Transverse colon (tissue), 4 donors: ENCODE measurements at regions not wholly inside any gene's neighbourhood (a gene's known extent, or its start where the extent isn't known, plus 50 kb on each side); places are given as distances from the start of the nearest gene placed in this dataset.

ENCODE experiments used
- DNase-seq: peaks from one replicate; pipeline ENCODE4 v3.0.0-alpha.2; 2019
- H3K27ac ChIP-seq, 4 donors: fragments of 200-600 bp; sonication (generic); 2 replicates each; pipeline ENCODE4 v1.5.1; 2016 to 2018; ENCODE audit warnings: inconsistent platforms in 4 of 4
- H3K27me3 ChIP-seq: fragments of 200-600 bp; sonication (generic); 2 replicates; pipeline ENCODE4 v1.5.1; 2017; ENCODE audit warnings: inconsistent platforms
- H3K36me3 ChIP-seq, 4 donors: fragments of 200-600 bp; sonication (generic); 2 replicates each; pipeline ENCODE4 v1.5.1; 2017 to 2019; ENCODE audit warnings: inconsistent platforms in 4 of 4
- H3K4me1 ChIP-seq, 4 donors: fragments of 200-600 bp; sonication (generic); 2 replicates each; pipeline ENCODE4 v1.5.1; 2017 to 2020; ENCODE audit warnings: inconsistent platforms in 4 of 4
- H3K4me3 ChIP-seq, 4 donors: fragments of 200-600 bp; sonication (generic); 1 replicate in 1 of 4; 2 replicates in 3 of 4; pipeline versions ENCODE4 v1.5.1 to v1.6.1; 2017 to 2019; ENCODE audit warnings: inconsistent platforms in 4 of 4
- H3K9me3 ChIP-seq, 2 donors: fragments of 200-600 bp; sonication (generic); 2 replicates each; pipeline ENCODE4 v1.5.1; 2017 to 2019; ENCODE audit warnings: inconsistent platforms in 2 of 2
- CTCF ChIP-seq, 5 experiments: fragments of 200-600 bp in 3 of 5; fragments of 450-650 bp in 2 of 5; sonication (generic) in 3 of 5; IDR thresholded peaks; 1 replicate in 2 of 5; 2 replicates in 3 of 5; pipeline ENCODE4 v1.5.1; 2016 to 2017; ENCODE audit warnings: antibody characterized with exemption in 5 of 5, inconsistent platforms in 3 of 5, mild to moderate bottlenecking in 2 of 5, moderate library complexity in 1 of 5
- EP300 ChIP-seq: sonication (generic); formaldehyde crosslinking; IDR thresholded peaks from one replicate; pipeline ENCODE4 v1.6.1; 2017; ENCODE audit warnings: antibody characterized with exemption, low read depth
- POLR2A ChIP-seq: fragments of 450-650 bp; IDR thresholded peaks from one replicate; pipeline ENCODE4 v1.6.1; 2016; ENCODE audit warnings: antibody characterized with exemption, mild to moderate bottlenecking, moderate library complexity
- POLR2AphosphoS5 ChIP-seq, 3 donors: sonication (generic); formaldehyde crosslinking; IDR thresholded peaks; one replicate each; pipeline ENCODE4 v1.6.1; 2016; ENCODE audit warnings: antibody characterized with exemption in 3 of 3
- WGBS, 2 donors: methylation state at CpG; one replicate each; pipeline ENCODE4 v1.1.5; 2018; ENCODE audit warnings: low coverage in 1 of 2; 5-methylcytosine and 5-hydroxymethylcytosine counted together
- in situ Hi-C, 4 donors: fragments of 200-750 bp; cut with MboI; loops; one replicate each; pipeline versions ENCODE4 v1.15.0 to v1.15.1; 2017; ENCODE audit warnings: low sequenced_read_pairs in 3 of 4, low pct_ligation_motif_present in 1 of 4, low pct_unique_long_range_greater_than_20kb in 1 of 4
- intact Hi-C: fragments of 100-400 bp; cut with DNase I; formaldehyde crosslinking; loops from one replicate; pipeline ENCODE4 v1.15.1; 2023; ENCODE audit warnings: low total_unique reads

- Histone ChIP-seq H3K27ac (no peak overlapping the region), H3K4me3 (no peak overlapping the region), H3K27me3 (peaks cover 8% of the 10 kb centered on the region), H3K4me1 (no peaks in the 10 kb centered on the region), H3K36me3 (no peaks in the 10 kb centered on the region), H3K9me3 (no peaks in the 10 kb centered on the region)
- DNase-seq: no peak
- intact Hi-C loops (loop anchor here (5.0 kb wide), 1 partner anchor 423 kb away; no protein-coding TSS in a partner anchor), in situ Hi-C loops (loop anchor here in 3 of 4 donors (10.0 to 25.0 kb wide), 3 partner anchors 418 to 518 kb away; partner anchors contain the start of genes HMX2 (in 1 of the 3) and HMX3 (in 1 of the 3))
- WGBS, 2 donors: 83% methylated on average over 4 of the region's 4 CpGs; no CpG with 5 or more reads in 1 of the 2 donors
- TF ChIP-seq POLR2AphosphoS5 (IDR thresholded peaks at IDR 0.05) (no peak), CTCF (IDR thresholded peaks at IDR 0.05) (no peak), POLR2A (no peak)
These were observed 110.5 kb upstream of the GPR26 start for GRCh38 chr10:123555616-123556015.

GRCh38 chr10:123556049-123556448 lies 110.1 kb upstream of the GPR26 start:
- in situ Hi-C loops: loop anchor here in 3 of 4 donors (10.0 to 25.0 kb wide), 3 partner anchors 419 to 519 kb away; partner anchors contain the start of genes HMX2 (in 1 of the 3) and HMX3 (in 1 of the 3)
- TF ChIP-seq EP300: no peak
- intact Hi-C loops: loop anchor here (5.0 kb wide), 1 partner anchor 424 kb away; no protein-coding TSS in a partner anchor
- 80% methylated on average over 7 of the region's 7 CpGs; no CpG with 5 or more reads in 1 of the 2 donors for WGBS, 2 donors
- no peaks in the 10 kb centered on the region for H3K4me1 ChIP-seq
- peaks cover 4% of the 10 kb centered on the region for H3K27me3 ChIP-seq
- DNase-seq: no peak
- H3K9me3 ChIP-seq: no peaks in the 10 kb centered on the region
- no peak overlapping the region for H3K27ac ChIP-seq
- no peaks in the 10 kb centered on the region for H3K36me3 ChIP-seq
- no peak overlapping the region for H3K4me3 ChIP-seq

GRCh38 chr10:123556736-123557135 lies 109.4 kb upstream of the GPR26 start:
- Histone ChIP-seq H3K9me3 (no peaks in the 10 kb centered on the region), H3K36me3 (no peaks in the 10 kb centered on the region), H3K27ac (no peak overlapping the region), H3K27me3 (no peaks in the 10 kb centered on the region), H3K4me3 (no peak overlapping the region), H3K4me1 (no peaks in the 10 kb centered on the region)
- intact Hi-C loops: loop anchor here (5.0 kb wide), 1 partner anchor 424 kb away; no protein-coding TSS in a partner anchor
- DNase-seq: no peak
- in situ Hi-C loops: loop anchor here in 3 of 4 donors (10.0 to 25.0 kb wide), 3 partner anchors 419 to 519 kb away; partner anchors contain the start of genes HMX2 (in 1 of the 3) and HMX3 (in 1 of the 3)
- TF ChIP-seq POLR2A (no peak), EP300 (no peak), POLR2AphosphoS5 (IDR thresholded peaks at IDR 0.05) (no peak), CTCF (IDR thresholded peaks at IDR 0.05) (no peak)
- 62% methylated on average over 15 of the region's 16 CpGs; no CpG with 5 or more reads in 1 of the 2 donors for WGBS, 2 donors

- intact Hi-C loops (loop anchor here (5.0 kb wide), 1 partner anchor 425 kb away; no protein-coding TSS in a partner anchor), in situ Hi-C loops (loop anchor here in 3 of 4 donors (10.0 to 25.0 kb wide), 3 partner anchors 420 to 520 kb away; partner anchors contain the start of genes HMX2 (in 1 of the 3) and HMX3 (in 1 of the 3))
These were observed 108.6 kb upstream of the GPR26 start for GRCh38 chr10:123557366-123558108.

More at GRCh38 chr10:123557366-123558108, 108.6 kb upstream of the GPR26 start:
- Histone ChIP-seq H3K4me3 (no peak overlapping the region), H3K27ac (no peak overlapping the region), H3K9me3 (no peaks in the 10 kb centered on the region), H3K4me1 (no peaks in the 10 kb centered on the region), H3K27me3 (no peaks in the 10 kb centered on the region), H3K36me3 (no peaks in the 10 kb centered on the region)
- no peak for DNase-seq
- TF ChIP-seq CTCF (IDR thresholded peaks at IDR 0.05) (no peak), POLR2AphosphoS5 (IDR thresholded peaks at IDR 0.05) (no peak), EP300 (no peak), POLR2A (no peak)
- 79 to 81% methylated on average over 5 to 8 of the region's 8 CpGs for WGBS, 2 donors
